BJ (cell line): ENCODE measurements at regions not wholly inside any gene's neighbourhood (a gene's known extent, or its start where the extent isn't known, plus 50 kb on each side); places are given as distances from the start of the nearest gene placed in this dataset.

Source experiments
- CTCF ChIA-PET: fragments of 350-600 bp; formaldehyde crosslinking; extraction: SDS; loops from one replicate; lab custom pipeline; 2021; ENCODE audit warnings: antibody characterized with exemption, inconsistent platforms; lab: Yijun Ruan, JAX
- POLR2A ChIA-PET: fragments of 300-600 bp; sonication (Branson Sonifier 250); formaldehyde crosslinking; extraction: SDS; loops from one replicate; lab custom pipeline; 2021; ENCODE audit warnings: antibody characterized with exemption; lab: Charles Lee
- DNase-seq: peaks from one replicate; pipeline ENCODE4 v3.0.0-alpha.2; 2011; ENCODE audit warnings: low read depth
- H3K27me3 ChIP-seq: 2 replicates; pipeline ENCODE4 v1.6.0; 2011; ENCODE audit warnings: low read length; ENCODE audit not compliant: control insufficient read depth, insufficient read depth
- H3K36me3 ChIP-seq: 2 replicates; pipeline ENCODE4 v1.5.1; 2011; ENCODE audit warnings: low read length; ENCODE audit not compliant: control insufficient read depth, insufficient read depth
- H3K4me3 ChIP-seq: 2 replicates; pipeline ENCODE4 v1.5.1; 2011; ENCODE audit warnings: low read depth, mild to moderate bottlenecking, control low read depth, low read length
- TF ChIP-seq, protein P1 (sequence below): IDR thresholded peaks from 2 replicates; pipeline ENCODE4 v1.5.1; 2011; ENCODE audit warnings: low read depth, mild to moderate bottlenecking, control low read depth, inconsistent platforms, low read length, moderate library complexity; ENCODE audit not compliant: insufficient read depth

DNA sequence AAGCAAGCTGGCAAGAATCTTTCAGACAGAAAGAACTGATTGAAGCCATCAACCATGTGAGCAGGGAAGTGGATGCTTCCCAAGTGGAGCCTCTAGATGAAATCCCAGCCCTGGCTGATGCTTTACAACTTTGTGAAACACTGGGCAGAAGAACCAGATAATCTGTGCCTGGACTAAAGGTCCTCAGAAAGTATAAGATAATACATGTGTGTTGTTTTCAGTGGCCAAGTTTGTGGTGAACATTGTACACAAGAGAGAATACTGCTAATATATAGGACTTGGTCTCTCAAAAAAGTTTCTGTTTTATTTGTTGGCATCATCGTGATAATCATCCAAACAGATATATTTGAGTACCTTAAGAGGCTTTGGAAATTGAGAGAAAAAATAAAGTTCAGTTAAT is 1367.8 kb upstream of the IGFBP7 start:
- no peak for DNase-seq
- no peaks in the 10 kb centered on the region for H3K27me3 ChIP-seq
- TF ChIP-seq, protein P1, sequence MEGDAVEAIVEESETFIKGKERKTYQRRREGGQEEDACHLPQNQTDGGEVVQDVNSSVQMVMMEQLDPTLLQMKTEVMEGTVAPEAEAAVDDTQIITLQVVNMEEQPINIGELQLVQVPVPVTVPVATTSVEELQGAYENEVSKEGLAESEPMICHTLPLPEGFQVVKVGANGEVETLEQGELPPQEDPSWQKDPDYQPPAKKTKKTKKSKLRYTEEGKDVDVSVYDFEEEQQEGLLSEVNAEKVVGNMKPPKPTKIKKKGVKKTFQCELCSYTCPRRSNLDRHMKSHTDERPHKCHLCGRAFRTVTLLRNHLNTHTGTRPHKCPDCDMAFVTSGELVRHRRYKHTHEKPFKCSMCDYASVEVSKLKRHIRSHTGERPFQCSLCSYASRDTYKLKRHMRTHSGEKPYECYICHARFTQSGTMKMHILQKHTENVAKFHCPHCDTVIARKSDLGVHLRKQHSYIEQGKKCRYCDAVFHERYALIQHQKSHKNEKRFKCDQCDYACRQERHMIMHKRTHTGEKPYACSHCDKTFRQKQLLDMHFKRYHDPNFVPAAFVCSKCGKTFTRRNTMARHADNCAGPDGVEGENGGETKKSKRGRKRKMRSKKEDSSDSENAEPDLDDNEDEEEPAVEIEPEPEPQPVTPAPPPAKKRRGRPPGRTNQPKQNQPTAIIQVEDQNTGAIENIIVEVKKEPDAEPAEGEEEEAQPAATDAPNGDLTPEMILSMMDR: no peak
- no peak overlapping the region for H3K4me3 ChIP-seq
- H3K36me3 ChIP-seq: no peaks in the 10 kb centered on the region
- POLR2A ChIA-PET: no interaction called here
- CTCF ChIA-PET: no interaction called here

- Histone ChIP-seq H3K4me3 (no peak overlapping the region), H3K27me3 (no peaks in the 10 kb centered on the region), H3K36me3 (no peaks in the 10 kb centered on the region)
- no peak for DNase-seq
- ChIA-PET POLR2A (no interaction called here), CTCF (no interaction called here)
- TF ChIP-seq, protein P1: no peak
These were observed 1367.3 kb upstream of the IGFBP7 start for GRCh38 chr4:58477513-58477912.

DNA sequence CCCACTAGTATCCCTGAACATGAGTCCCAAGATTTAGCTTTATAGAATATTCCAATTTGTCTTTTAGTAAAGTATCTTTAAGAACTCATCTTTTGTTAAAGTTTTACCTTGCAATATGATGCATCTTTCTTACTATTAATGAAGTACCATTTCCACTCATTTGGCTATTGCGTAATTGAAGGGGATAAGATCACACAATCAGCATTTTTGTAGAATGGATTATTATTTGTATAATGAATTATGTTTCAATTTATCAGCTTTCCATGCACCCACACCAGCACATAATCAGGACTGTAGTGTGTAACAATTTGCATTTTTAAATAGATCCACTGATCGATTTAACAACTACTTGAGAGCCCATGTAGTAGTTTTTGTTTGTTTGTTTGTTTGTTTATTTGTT is 1364.9 kb upstream of the IGFBP7 start:
- no peaks in the 10 kb centered on the region for H3K27me3 ChIP-seq
- H3K36me3 ChIP-seq: no peaks in the 10 kb centered on the region
- DNase-seq: no peak
- ChIA-PET POLR2A (no interaction called here), CTCF (no interaction called here)
- TF ChIP-seq, protein P1: no peak
- no peak overlapping the region for H3K4me3 ChIP-seq

GRCh38 chr4:58465031-58465430 is 1354.8 kb upstream of the IGFBP7 start:
- CTCF ChIA-PET: no interaction called here
- POLR2A ChIA-PET: no interaction called here
- DNase-seq: no peak

GRCh38 chr4:58456727-58457384 is 1346.7 kb upstream of the IGFBP7 start:
- H3K27me3 ChIP-seq: no peaks in the 10 kb centered on the region
- H3K36me3 ChIP-seq: no peaks in the 10 kb centered on the region
- no peak overlapping the region for H3K4me3 ChIP-seq
- TF ChIP-seq, protein P1: no peak
- ChIA-PET CTCF (no interaction called here), POLR2A (no interaction called here)
- no peak for DNase-seq

More at GRCh38 chr4:58465031-58465430, 1354.8 kb upstream of the IGFBP7 start:
- H3K27me3 ChIP-seq: no peaks in the 10 kb centered on the region
- no peak overlapping the region for H3K4me3 ChIP-seq
- TF ChIP-seq, protein P1: no peak
- no peaks in the 10 kb centered on the region for H3K36me3 ChIP-seq
